K562 (cell line): ENCODE measurements at regions not wholly inside any gene's neighbourhood (a gene's known extent, or its start where the extent isn't known, plus 50 kb on each side); places are given as distances from the start of the nearest gene placed in this dataset.

Source experiments
- CBFA2T2 ChIP-seq: fragments of 450-650 bp; conservative IDR thresholded peaks from 2 replicates; pipeline ENCODE4 v1.6.1; 2017; ENCODE audit warnings: mild to moderate bottlenecking
- CREB3 ChIP-seq: fragments of 450-650 bp; conservative IDR thresholded peaks from 2 replicates; pipeline ENCODE4 v1.6.1; 2016; ENCODE audit warnings: missing genetic modification characterization, low read depth, mild to moderate bottlenecking, missing compliant biosample characterization, moderate library complexity
- PHF20 ChIP-seq: fragments of 450-650 bp; IDR thresholded peaks from 2 replicates; pipeline ENCODE4 v1.6.1; 2018; ENCODE audit not compliant: partially characterized antibody
- POU5F1 ChIP-seq: fragments of 150-350 bp; IDR thresholded peaks from 2 replicates; pipeline ENCODE4 v1.6.1; 2014; ENCODE audit warnings: borderline replicate concordance, low read length, low read depth, mild to moderate bottlenecking; ENCODE audit not compliant: partially characterized antibody
- SPI1 ChIP-seq: IDR thresholded peaks from 2 replicates; pipeline ENCODE4 v1.6.1; 2011; ENCODE audit warnings: low read depth, low read length, control low read depth, borderline replicate concordance
- TAF15 ChIP-seq: fragments of 200-400 bp; formaldehyde crosslinking; IDR thresholded peaks from 2 replicates; pipeline ENCODE4 v1.6.1; 2017; ENCODE audit warnings: mild to moderate bottlenecking, low read depth, low read length, moderate library complexity
- TCF7L2 ChIP-seq: fragments of 150-350 bp; IDR thresholded peaks from 2 replicates; pipeline ENCODE4 v1.6.1; 2016; ENCODE audit warnings: low read depth, mild to moderate bottlenecking, low read length, moderate library complexity
- TSHZ1 ChIP-seq: fragments of 250-450 bp; sonication (Bioruptor Pico); IDR thresholded peaks from 2 replicates; pipeline ENCODE4 v1.4.0; 2020; ENCODE audit warnings: mild to moderate bottlenecking, moderate library complexity
- ZC3H4 ChIP-seq: sonication (generic); formaldehyde crosslinking; IDR thresholded peaks from 2 replicates; pipeline ENCODE4 v1.9.0; 2021; ENCODE audit warnings: missing genetic modification reagents, borderline replicate concordance
- ZKSCAN3 ChIP-seq: fragments of 250-450 bp; sonication (Bioruptor Pico); IDR thresholded peaks from 2 replicates; pipeline ENCODE4 v1.4.0; 2020
- TF ChIP-seq, protein P1 (sequence below): sonication (generic); formaldehyde crosslinking; IDR thresholded peaks from 2 replicates; pipeline ENCODE4 v1.5.0; 2020; ENCODE audit warnings: missing genetic modification reagents
- TF ChIP-seq, protein P2 (sequence below): fragments of 150-350 bp; conservative IDR thresholded peaks from 2 replicates; pipeline ENCODE4 v1.6.1; 2014; ENCODE audit warnings: low read length
- TF ChIP-seq, protein P3 (sequence below): fragments of 150-350 bp; IDR thresholded peaks from 2 replicates; pipeline ENCODE4 v1.6.1; 2014; ENCODE audit warnings: low read depth, mild to moderate bottlenecking, low read length, borderline replicate concordance
- TF ChIP-seq, protein P4 (sequence below): fragments of 450-650 bp; IDR thresholded peaks from 2 replicates; pipeline ENCODE4 v1.6.1; 2016; ENCODE audit warnings: mild to moderate bottlenecking

- TF ChIP-seq TSHZ1 (CRISPR knock-in tag) (no peak), TCF7L2 (no peak), ZC3H4 (CRISPR knock-in tag) (no peak), SPI1 (peak; percentile 94), CBFA2T2 (peak; percentile 90), TAF15 (no peak), PHF20 (no peak), ZKSCAN3 (no peak), CREB3 (tag) (no peak), POU5F1 (no peak)
- TF ChIP-seq, protein P1, sequence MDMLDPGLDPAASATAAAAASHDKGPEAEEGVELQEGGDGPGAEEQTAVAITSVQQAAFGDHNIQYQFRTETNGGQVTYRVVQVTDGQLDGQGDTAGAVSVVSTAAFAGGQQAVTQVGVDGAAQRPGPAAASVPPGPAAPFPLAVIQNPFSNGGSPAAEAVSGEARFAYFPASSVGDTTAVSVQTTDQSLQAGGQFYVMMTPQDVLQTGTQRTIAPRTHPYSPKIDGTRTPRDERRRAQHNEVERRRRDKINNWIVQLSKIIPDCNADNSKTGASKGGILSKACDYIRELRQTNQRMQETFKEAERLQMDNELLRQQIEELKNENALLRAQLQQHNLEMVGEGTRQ (CRISPR knock-in tag), result peak; percentile 75
- TF ChIP-seq, protein P2, sequence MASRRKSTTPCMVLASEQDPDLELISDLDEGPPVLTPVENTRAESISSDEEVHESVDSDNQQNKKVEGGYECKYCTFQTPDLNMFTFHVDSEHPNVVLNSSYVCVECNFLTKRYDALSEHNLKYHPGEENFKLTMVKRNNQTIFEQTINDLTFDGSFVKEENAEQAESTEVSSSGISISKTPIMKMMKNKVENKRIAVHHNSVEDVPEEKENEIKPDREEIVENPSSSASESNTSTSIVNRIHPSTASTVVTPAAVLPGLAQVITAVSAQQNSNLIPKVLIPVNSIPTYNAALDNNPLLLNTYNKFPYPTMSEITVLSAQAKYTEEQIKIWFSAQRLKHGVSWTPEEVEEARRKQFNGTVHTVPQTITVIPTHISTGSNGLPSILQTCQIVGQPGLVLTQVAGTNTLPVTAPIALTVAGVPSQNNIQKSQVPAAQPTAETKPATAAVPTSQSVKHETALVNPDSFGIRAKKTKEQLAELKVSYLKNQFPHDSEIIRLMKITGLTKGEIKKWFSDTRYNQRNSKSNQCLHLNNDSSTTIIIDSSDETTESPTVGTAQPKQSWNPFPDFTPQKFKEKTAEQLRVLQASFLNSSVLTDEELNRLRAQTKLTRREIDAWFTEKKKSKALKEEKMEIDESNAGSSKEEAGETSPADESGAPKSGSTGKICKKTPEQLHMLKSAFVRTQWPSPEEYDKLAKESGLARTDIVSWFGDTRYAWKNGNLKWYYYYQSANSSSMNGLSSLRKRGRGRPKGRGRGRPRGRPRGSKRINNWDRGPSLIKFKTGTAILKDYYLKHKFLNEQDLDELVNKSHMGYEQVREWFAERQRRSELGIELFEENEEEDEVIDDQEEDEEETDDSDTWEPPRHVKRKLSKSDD, result no peak
- TF ChIP-seq, protein P3, sequence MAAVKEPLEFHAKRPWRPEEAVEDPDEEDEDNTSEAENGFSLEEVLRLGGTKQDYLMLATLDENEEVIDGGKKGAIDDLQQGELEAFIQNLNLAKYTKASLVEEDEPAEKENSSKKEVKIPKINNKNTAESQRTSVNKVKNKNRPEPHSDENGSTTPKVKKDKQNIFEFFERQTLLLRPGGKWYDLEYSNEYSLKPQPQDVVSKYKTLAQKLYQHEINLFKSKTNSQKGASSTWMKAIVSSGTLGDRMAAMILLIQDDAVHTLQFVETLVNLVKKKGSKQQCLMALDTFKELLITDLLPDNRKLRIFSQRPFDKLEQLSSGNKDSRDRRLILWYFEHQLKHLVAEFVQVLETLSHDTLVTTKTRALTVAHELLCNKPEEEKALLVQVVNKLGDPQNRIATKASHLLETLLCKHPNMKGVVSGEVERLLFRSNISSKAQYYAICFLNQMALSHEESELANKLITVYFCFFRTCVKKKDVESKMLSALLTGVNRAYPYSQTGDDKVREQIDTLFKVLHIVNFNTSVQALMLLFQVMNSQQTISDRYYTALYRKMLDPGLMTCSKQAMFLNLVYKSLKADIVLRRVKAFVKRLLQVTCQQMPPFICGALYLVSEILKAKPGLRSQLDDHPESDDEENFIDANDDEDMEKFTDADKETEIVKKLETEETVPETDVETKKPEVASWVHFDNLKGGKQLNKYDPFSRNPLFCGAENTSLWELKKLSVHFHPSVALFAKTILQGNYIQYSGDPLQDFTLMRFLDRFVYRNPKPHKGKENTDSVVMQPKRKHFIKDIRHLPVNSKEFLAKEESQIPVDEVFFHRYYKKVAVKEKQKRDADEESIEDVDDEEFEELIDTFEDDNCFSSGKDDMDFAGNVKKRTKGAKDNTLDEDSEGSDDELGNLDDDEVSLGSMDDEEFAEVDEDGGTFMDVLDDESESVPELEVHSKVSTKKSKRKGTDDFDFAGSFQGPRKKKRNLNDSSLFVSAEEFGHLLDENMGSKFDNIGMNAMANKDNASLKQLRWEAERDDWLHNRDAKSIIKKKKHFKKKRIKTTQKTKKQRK, result no peak
- TF ChIP-seq, protein P4, sequence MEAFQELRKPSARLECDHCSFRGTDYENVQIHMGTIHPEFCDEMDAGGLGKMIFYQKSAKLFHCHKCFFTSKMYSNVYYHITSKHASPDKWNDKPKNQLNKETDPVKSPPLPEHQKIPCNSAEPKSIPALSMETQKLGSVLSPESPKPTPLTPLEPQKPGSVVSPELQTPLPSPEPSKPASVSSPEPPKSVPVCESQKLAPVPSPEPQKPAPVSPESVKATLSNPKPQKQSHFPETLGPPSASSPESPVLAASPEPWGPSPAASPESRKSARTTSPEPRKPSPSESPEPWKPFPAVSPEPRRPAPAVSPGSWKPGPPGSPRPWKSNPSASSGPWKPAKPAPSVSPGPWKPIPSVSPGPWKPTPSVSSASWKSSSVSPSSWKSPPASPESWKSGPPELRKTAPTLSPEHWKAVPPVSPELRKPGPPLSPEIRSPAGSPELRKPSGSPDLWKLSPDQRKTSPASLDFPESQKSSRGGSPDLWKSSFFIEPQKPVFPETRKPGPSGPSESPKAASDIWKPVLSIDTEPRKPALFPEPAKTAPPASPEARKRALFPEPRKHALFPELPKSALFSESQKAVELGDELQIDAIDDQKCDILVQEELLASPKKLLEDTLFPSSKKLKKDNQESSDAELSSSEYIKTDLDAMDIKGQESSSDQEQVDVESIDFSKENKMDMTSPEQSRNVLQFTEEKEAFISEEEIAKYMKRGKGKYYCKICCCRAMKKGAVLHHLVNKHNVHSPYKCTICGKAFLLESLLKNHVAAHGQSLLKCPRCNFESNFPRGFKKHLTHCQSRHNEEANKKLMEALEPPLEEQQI, result no peak
Measured at GRCh38 chr2:41922177-41922576, 125.6 kb upstream of the PKDCC start (continued).
